Activated naive CD8-positive, alpha-beta T cell treated with anti-CD3 and anti-CD28 coated beads for 36 hours (primary cell): ENCODE measurements at regions not wholly inside any gene's neighbourhood (a gene's known extent, or its start where the extent isn't known, plus 50 kb on each side); places are given as distances from the start of the nearest gene placed in this dataset.
"Not testable (repeated sequence)": the region's sequence is repeated elsewhere in the genome, so short reads cannot be mapped to it uniquely, and the experiment has no call there.

ENCODE experiments used
- DNase-seq: peaks from one replicate; pipeline ENCODE4 v3.0.0; 2021
- H3K27ac Mint-ChIP-seq: one replicate; pipeline ENCODE4 v1.8.0; 2022; ENCODE audit warnings: mild to moderate bottlenecking, moderate library complexity, mixed read lengths
- H3K27me3 Mint-ChIP-seq: one replicate; pipeline ENCODE4 v1.8.0; 2022; ENCODE audit warnings: mild to moderate bottlenecking, mixed read lengths
- H3K36me3 Mint-ChIP-seq: one replicate; pipeline ENCODE4 v1.8.0; 2021; ENCODE audit warnings: mild to moderate bottlenecking, mixed read lengths
- H3K4me1 Mint-ChIP-seq: one replicate; pipeline ENCODE4 v1.8.0; 2021; ENCODE audit warnings: mixed read lengths
- H3K4me3 Mint-ChIP-seq: one replicate; pipeline ENCODE4 v1.8.0; 2022; ENCODE audit warnings: mild to moderate bottlenecking, moderate library complexity, mixed read lengths
- H3K9me3 Mint-ChIP-seq: one replicate; pipeline ENCODE4 v1.8.0; 2022; ENCODE audit warnings: mixed read lengths

GRCh38 chr7:89563597-89563996 is 590.7 kb upstream of the STEAP1 start:
- H3K27me3 Mint-ChIP-seq = no peaks in the 10 kb centered on the region
- no peak for DNase-seq
- no peak overlapping the region for H3K27ac Mint-ChIP-seq
- peaks cover 8% of the 10 kb centered on the region for H3K9me3 Mint-ChIP-seq
- H3K4me3 Mint-ChIP-seq = no peak overlapping the region
- H3K36me3 Mint-ChIP-seq = no peaks in the 10 kb centered on the region
- H3K4me1 Mint-ChIP-seq = no peaks in the 10 kb centered on the region

- H3K27me3 Mint-ChIP-seq = no peaks in the 10 kb centered on the region
- peaks cover 12% of the 10 kb centered on the region for H3K9me3 Mint-ChIP-seq
- no peak for DNase-seq
Observed at GRCh38 chr7:89584896-89585295, 569.4 kb upstream of the STEAP1 start.

GRCh38 chr7:89593125-89593524 is 561.1 kb upstream of the STEAP1 start:
- Mint-ChIP-seq H3K27me3 (no peaks in the 10 kb centered on the region), H3K9me3 (no peaks in the 10 kb centered on the region), H3K36me3 (no peaks in the 10 kb centered on the region), H3K4me1 (no peaks in the 10 kb centered on the region), H3K27ac (no peak overlapping the region), H3K4me3 (no peak overlapping the region)
- no peak for DNase-seq

More at GRCh38 chr7:89584896-89585295, 569.4 kb upstream of the STEAP1 start:
- no peak overlapping the region for H3K27ac Mint-ChIP-seq
- H3K4me1 Mint-ChIP-seq = no peaks in the 10 kb centered on the region
- no peaks in the 10 kb centered on the region for H3K36me3 Mint-ChIP-seq
- no peak overlapping the region for H3K4me3 Mint-ChIP-seq

GRCh38 chr7:89602984-89603383 is 551.3 kb upstream of the STEAP1 start:
- H3K9me3 Mint-ChIP-seq = peaks cover 15% of the 10 kb centered on the region
- no peak overlapping the region for H3K27ac Mint-ChIP-seq
- peaks cover 39% of the 10 kb centered on the region for H3K4me1 Mint-ChIP-seq
- H3K27me3 Mint-ChIP-seq = no peaks in the 10 kb centered on the region
- no peak for DNase-seq
- peaks cover 13% of the 10 kb centered on the region for H3K36me3 Mint-ChIP-seq
- H3K4me3 Mint-ChIP-seq = no peak overlapping the region

GRCh38 chr7:89605362-89605761 is 548.9 kb upstream of the STEAP1 start:
- Mint-ChIP-seq H3K27ac (no peak overlapping the region), H3K27me3 (no peaks in the 10 kb centered on the region), H3K9me3 (peaks cover 11% of the 10 kb centered on the region), H3K4me3 (no peak overlapping the region), H3K4me1 (peaks cover 58% of the 10 kb centered on the region), H3K36me3 (peaks cover 15% of the 10 kb centered on the region)
- no peak for DNase-seq

GRCh38 chr7:89606511-89606910 is 547.8 kb upstream of the STEAP1 start:
- Mint-ChIP-seq H3K27me3 (no peaks in the 10 kb centered on the region), H3K4me1 (peaks cover 61% of the 10 kb centered on the region), H3K9me3 (peaks cover 9% of the 10 kb centered on the region), H3K36me3 (peaks cover 10% of the 10 kb centered on the region), H3K27ac (peak overlapping the region; percentile 80), H3K4me3 (no peak overlapping the region)
- no peak for DNase-seq

- H3K27ac Mint-ChIP-seq = peak overlapping the region; percentile 80
- peak overlapping the region; percentile 12 for H3K4me3 Mint-ChIP-seq
Observed at GRCh38 chr7:89607792-89608191, 546.5 kb upstream of the STEAP1 start.

GRCh38 chr7:89616829-89617228 is 537.4 kb upstream of the STEAP1 start:
- not testable (repeated sequence) for H3K9me3 Mint-ChIP-seq, H3K36me3 Mint-ChIP-seq, H3K27ac Mint-ChIP-seq, DNase-seq, H3K27me3 Mint-ChIP-seq, H3K4me1 Mint-ChIP-seq, H3K4me3 Mint-ChIP-seq

More at GRCh38 chr7:89607792-89608191, 546.5 kb upstream of the STEAP1 start:
- peak; percentile 32 for DNase-seq
- no peaks in the 10 kb centered on the region for H3K27me3 Mint-ChIP-seq
- H3K4me1 Mint-ChIP-seq = peaks cover 61% of the 10 kb centered on the region
- H3K36me3 Mint-ChIP-seq = peaks cover 10% of the 10 kb centered on the region
- H3K9me3 Mint-ChIP-seq = peaks cover 10% of the 10 kb centered on the region

GRCh38 chr7:89618274-89618673 is 536.0 kb upstream of the STEAP1 start:
- H3K4me1 Mint-ChIP-seq = peaks cover 17% of the 10 kb centered on the region
- no peaks in the 10 kb centered on the region for H3K9me3 Mint-ChIP-seq
- H3K27me3 Mint-ChIP-seq = no peaks in the 10 kb centered on the region
- DNase-seq = no peak
- no peaks in the 10 kb centered on the region for H3K36me3 Mint-ChIP-seq
- no peak overlapping the region for H3K4me3 Mint-ChIP-seq
- H3K27ac Mint-ChIP-seq = no peak overlapping the region

GRCh38 chr7:89621925-89622641 is 532.2 kb upstream of the STEAP1 start:
- peaks cover 17% of the 10 kb centered on the region for H3K4me1 Mint-ChIP-seq
- no peak for DNase-seq
- no peak overlapping the region for H3K4me3 Mint-ChIP-seq
- no peaks in the 10 kb centered on the region for H3K36me3 Mint-ChIP-seq
- H3K27ac Mint-ChIP-seq = no peak overlapping the region
- H3K9me3 Mint-ChIP-seq = no peaks in the 10 kb centered on the region
- H3K27me3 Mint-ChIP-seq = no peaks in the 10 kb centered on the region

GRCh38 chr7:89623018-89623672 is 531.1 kb upstream of the STEAP1 start:
- no peaks in the 10 kb centered on the region for H3K9me3 Mint-ChIP-seq
- H3K27ac Mint-ChIP-seq = no peak overlapping the region
- peaks cover 17% of the 10 kb centered on the region for H3K4me1 Mint-ChIP-seq
- H3K4me3 Mint-ChIP-seq = no peak overlapping the region
- no peaks in the 10 kb centered on the region for H3K36me3 Mint-ChIP-seq
- H3K27me3 Mint-ChIP-seq = no peaks in the 10 kb centered on the region
- DNase-seq = no peak

GRCh38 chr7:89624155-89624554 is 530.1 kb upstream of the STEAP1 start:
- H3K36me3 Mint-ChIP-seq, DNase-seq, H3K27ac Mint-ChIP-seq, H3K4me3 Mint-ChIP-seq, H3K9me3 Mint-ChIP-seq, H3K27me3 Mint-ChIP-seq: not testable (repeated sequence)
- peaks cover 17% of the 10 kb centered on the region for H3K4me1 Mint-ChIP-seq

GRCh38 chr7:89648509-89648908 is 505.8 kb upstream of the STEAP1 start:
- no peaks in the 10 kb centered on the region for H3K4me1 Mint-ChIP-seq
- no peak overlapping the region for H3K27ac Mint-ChIP-seq
- no peak for DNase-seq
- H3K9me3 Mint-ChIP-seq = no peaks in the 10 kb centered on the region
- H3K27me3 Mint-ChIP-seq = peaks cover 4% of the 10 kb centered on the region
- H3K4me3 Mint-ChIP-seq = no peak overlapping the region
- H3K36me3 Mint-ChIP-seq = no peaks in the 10 kb centered on the region

GRCh38 chr7:89655946-89656345 is 498.3 kb upstream of the STEAP1 start:
- no peak overlapping the region for H3K4me3 Mint-ChIP-seq
- no peak overlapping the region for H3K27ac Mint-ChIP-seq
- H3K9me3 Mint-ChIP-seq = no peaks in the 10 kb centered on the region
- DNase-seq = no peak
- H3K4me1 Mint-ChIP-seq = peaks cover 2% of the 10 kb centered on the region
- no peaks in the 10 kb centered on the region for H3K36me3 Mint-ChIP-seq
- peaks cover 3% of the 10 kb centered on the region for H3K27me3 Mint-ChIP-seq

- no peak for DNase-seq
- H3K4me3 Mint-ChIP-seq = no peak overlapping the region
- no peak overlapping the region for H3K27ac Mint-ChIP-seq
- H3K27me3 Mint-ChIP-seq = peaks cover 11% of the 10 kb centered on the region
- H3K9me3 Mint-ChIP-seq = no peaks in the 10 kb centered on the region
- no peaks in the 10 kb centered on the region for H3K36me3 Mint-ChIP-seq
- no peaks in the 10 kb centered on the region for H3K4me1 Mint-ChIP-seq
Observed at GRCh38 chr7:89661876-89662275, 492.4 kb upstream of the STEAP1 start.
